ENCODE measurements at regions not wholly inside any gene's neighbourhood (a gene's known extent, or its start where the extent isn't known, plus 50 kb on each side); places are given as distances from the start of the nearest gene placed in this dataset.
"Not testable (repeated sequence)": the region's sequence is repeated elsewhere in the genome, so short reads cannot be mapped to it uniquely, and the experiment has no call there.

- Mint-ChIP-seq H3K36me3 (ENCODE audit: insufficient read depth) (no peaks in the 10 kb centered on the region), H3K4me1 (ENCODE audit: low read depth) (no peaks in the 10 kb centered on the region), H3K9me3 (peaks cover 11% of the 10 kb centered on the region), H3K4me3 (no peak overlapping the region), H3K27me3 (ENCODE audit: low read depth) (peaks cover 23% of the 10 kb centered on the region)
- no peak for ATAC-seq
- DNase-seq, result no peak
These were observed 96.9 kb upstream of the PTPRK start for GRCh38 chr6:128617285-128617684.

GRCh38 chr6:128616342-128616741, 95.9 kb upstream of the PTPRK start:
- no peak for DNase-seq
- Mint-ChIP-seq H3K9me3 (peaks cover 11% of the 10 kb centered on the region), H3K36me3 (ENCODE audit: insufficient read depth) (no peaks in the 10 kb centered on the region), H3K4me3 (no peak overlapping the region), H3K4me1 (ENCODE audit: low read depth) (no peaks in the 10 kb centered on the region), H3K27me3 (ENCODE audit: low read depth) (peaks cover 21% of the 10 kb centered on the region)
- ATAC-seq, result no peak

- no peaks in the 10 kb centered on the region for H3K9me3 Mint-ChIP-seq
- no peak overlapping the region for H3K4me3 Mint-ChIP-seq
- no peaks in the 10 kb centered on the region for H3K4me1 Mint-ChIP-seq (ENCODE audit: low read depth)
- H3K27me3 Mint-ChIP-seq (ENCODE audit: low read depth), result no peaks in the 10 kb centered on the region
- DNase-seq, result no peak
- no peak for ATAC-seq
- no peaks in the 10 kb centered on the region for H3K36me3 Mint-ChIP-seq (ENCODE audit: insufficient read depth)
These were observed 86.2 kb upstream of the PTPRK start for GRCh38 chr6:128606611-128607010.

GRCh38 chr6:128605961-128606360, 85.6 kb upstream of the PTPRK start:
- ATAC-seq (no peak), DNase-seq (no peak)
- Mint-ChIP-seq H3K36me3 (ENCODE audit: insufficient read depth) (no peaks in the 10 kb centered on the region), H3K27me3 (ENCODE audit: low read depth) (no peaks in the 10 kb centered on the region), H3K4me3 (no peak overlapping the region), H3K4me1 (ENCODE audit: low read depth) (no peaks in the 10 kb centered on the region), H3K9me3 (no peaks in the 10 kb centered on the region)

- no peaks in the 10 kb centered on the region for H3K4me1 Mint-ChIP-seq (ENCODE audit: low read depth)
- ATAC-seq (no peak), DNase-seq (no peak)
- no peaks in the 10 kb centered on the region for H3K9me3 Mint-ChIP-seq
- H3K36me3 Mint-ChIP-seq (ENCODE audit: insufficient read depth), result no peaks in the 10 kb centered on the region
- H3K27me3 Mint-ChIP-seq (ENCODE audit: low read depth), result no peaks in the 10 kb centered on the region
- H3K4me3 Mint-ChIP-seq, result no peak overlapping the region
These were observed 80.7 kb upstream of the PTPRK start for GRCh38 chr6:128601060-128601459.

GRCh38 chr6:128600397-128600951, 80.1 kb upstream of the PTPRK start:
- Mint-ChIP-seq H3K4me1 (ENCODE audit: low read depth) (no peaks in the 10 kb centered on the region), H3K36me3 (ENCODE audit: insufficient read depth) (no peaks in the 10 kb centered on the region), H3K9me3 (no peaks in the 10 kb centered on the region), H3K27me3 (ENCODE audit: low read depth) (no peaks in the 10 kb centered on the region), H3K4me3 (no peak overlapping the region)
- ATAC-seq (no peak), DNase-seq (no peak)

- Mint-ChIP-seq H3K27me3 (ENCODE audit: low read depth) (no peaks in the 10 kb centered on the region), H3K4me3 (no peak overlapping the region)
These were observed 78.6 kb upstream of the PTPRK start for GRCh38 chr6:128599036-128599435.

GRCh38 chr6:128598571-128598970, 78.2 kb upstream of the PTPRK start:
- Mint-ChIP-seq H3K9me3 (no peaks in the 10 kb centered on the region), H3K27me3 (ENCODE audit: low read depth) (no peaks in the 10 kb centered on the region), H3K4me1 (ENCODE audit: low read depth) (no peaks in the 10 kb centered on the region), H3K36me3 (ENCODE audit: insufficient read depth) (no peaks in the 10 kb centered on the region), H3K4me3 (no peak overlapping the region)
- peak; percentile 46 to 48 for ATAC-seq
- no peak for DNase-seq

More at GRCh38 chr6:128599036-128599435, 78.6 kb upstream of the PTPRK start:
- H3K36me3 Mint-ChIP-seq (ENCODE audit: insufficient read depth), result no peaks in the 10 kb centered on the region
- H3K4me1 Mint-ChIP-seq (ENCODE audit: low read depth), result no peaks in the 10 kb centered on the region
- no peaks in the 10 kb centered on the region for H3K9me3 Mint-ChIP-seq
- DNase-seq (no peak), ATAC-seq (no peak)

- Mint-ChIP-seq H3K27me3 (ENCODE audit: low read depth) (no peaks in the 10 kb centered on the region), H3K4me3 (no peak overlapping the region), H3K9me3 (no peaks in the 10 kb centered on the region), H3K4me1 (ENCODE audit: low read depth) (no peaks in the 10 kb centered on the region), H3K36me3 (ENCODE audit: insufficient read depth) (no peaks in the 10 kb centered on the region)
- ATAC-seq, result no peak
- DNase-seq, result no peak
These were observed 77.6 kb upstream of the PTPRK start for GRCh38 chr6:128597956-128598355.

- ATAC-seq, result no peak
- no peak for DNase-seq
- Mint-ChIP-seq H3K9me3 (no peaks in the 10 kb centered on the region), H3K4me3 (no peak overlapping the region), H3K36me3 (ENCODE audit: insufficient read depth) (no peaks in the 10 kb centered on the region), H3K27me3 (ENCODE audit: low read depth) (no peaks in the 10 kb centered on the region), H3K4me1 (ENCODE audit: low read depth) (no peaks in the 10 kb centered on the region)
These were observed 76.6 kb upstream of the PTPRK start for GRCh38 chr6:128597004-128597403.

GRCh38 chr6:128595544-128595943, 75.1 kb upstream of the PTPRK start:
- Mint-ChIP-seq H3K9me3 (no peaks in the 10 kb centered on the region), H3K4me3 (no peak overlapping the region)

GRCh38 chr6:128586095-128586494, 65.7 kb upstream of the PTPRK start:
- ATAC-seq (no peak), DNase-seq (no peak)
- no peaks in the 10 kb centered on the region for H3K4me1 Mint-ChIP-seq (ENCODE audit: low read depth)
- H3K36me3 Mint-ChIP-seq (ENCODE audit: insufficient read depth), result no peaks in the 10 kb centered on the region
- no peak overlapping the region for H3K4me3 Mint-ChIP-seq
- H3K27me3 Mint-ChIP-seq (ENCODE audit: low read depth), result peaks cover 7% of the 10 kb centered on the region
- peaks cover 8% of the 10 kb centered on the region for H3K9me3 Mint-ChIP-seq

More at GRCh38 chr6:128595544-128595943, 75.1 kb upstream of the PTPRK start:
- Mint-ChIP-seq H3K4me1 (ENCODE audit: low read depth) (no peaks in the 10 kb centered on the region), H3K27me3 (ENCODE audit: low read depth) (no peaks in the 10 kb centered on the region), H3K36me3 (ENCODE audit: insufficient read depth) (no peaks in the 10 kb centered on the region)
- ATAC-seq (no peak), DNase-seq (no peak)

- no peaks in the 10 kb centered on the region for H3K36me3 Mint-ChIP-seq (ENCODE audit: insufficient read depth)
These were observed 60.1 kb upstream of the PTPRK start for GRCh38 chr6:128580224-128581110.

GRCh38 chr6:128575254-128575653, 54.9 kb upstream of the PTPRK start:
- ATAC-seq; H3K9me3 Mint-ChIP-seq; DNase-seq; H3K27me3 Mint-ChIP-seq (ENCODE audit: low read depth); H3K4me3 Mint-ChIP-seq; H3K4me1 Mint-ChIP-seq (ENCODE audit: low read depth); H3K36me3 Mint-ChIP-seq (ENCODE audit: insufficient read depth): not testable (repeated sequence)

More at GRCh38 chr6:128580224-128581110, 60.1 kb upstream of the PTPRK start:
- no peak for ATAC-seq
- Mint-ChIP-seq H3K27me3 (ENCODE audit: low read depth) (peaks cover 7% of the 10 kb centered on the region), H3K9me3 (no peaks in the 10 kb centered on the region), H3K4me3 (no peak overlapping the region), H3K4me1 (ENCODE audit: low read depth) (peaks cover 5% of the 10 kb centered on the region)
- DNase-seq, result no peak

- peak in 1 of 2 donors; percentile 32 for ATAC-seq
- H3K4me3 Mint-ChIP-seq, result no peak overlapping the region
- no peaks in the 10 kb centered on the region for H3K9me3 Mint-ChIP-seq
- DNase-seq, result no peak
- H3K27me3 Mint-ChIP-seq (ENCODE audit: low read depth), result no peaks in the 10 kb centered on the region
- no peaks in the 10 kb centered on the region for H3K36me3 Mint-ChIP-seq (ENCODE audit: insufficient read depth)
- H3K4me1 Mint-ChIP-seq (ENCODE audit: low read depth), result peaks cover 5% of the 10 kb centered on the region
These were observed 54.0 kb upstream of the PTPRK start for GRCh38 chr6:128574402-128574801.

Measured in activated T-cell treated with anti-CD3 and anti-CD28 coated beads, Interleukin-2, amount 50 U/mL, for 4 hours (primary cell).